Keratinocyte (primary cell): ENCODE measurements at regions not wholly inside any gene's neighbourhood (a gene's known extent, or its start where the extent isn't known, plus 50 kb on each side); places are given as distances from the start of the nearest gene placed in this dataset.

Experiments
- DNase-seq: peaks from one replicate; pipeline ENCODE4 v3.0.0-alpha.2; 2011; ENCODE audit warnings: low read depth, missing footprints, low spot score
- FAIRE-seq: peaks from 2 replicates; lab custom pipeline; 2011; peaks lifted over from hg19 to GRCh38; lab: Jason Lieb, UNC
- H2AFZ ChIP-seq: 2 replicates; pipeline ENCODE4 v1.6.0; 2012; ENCODE audit warnings: low read length, control low read depth, inconsistent platforms; ENCODE audit not compliant: control insufficient read depth
- H3K27ac ChIP-seq: 2 replicates; pipeline ENCODE4 v1.5.1; 2011; ENCODE audit warnings: low read length; ENCODE audit not compliant: control insufficient read depth, insufficient read depth
- H3K27me3 ChIP-seq: 3 replicates; pipeline ENCODE4 v1.6.0; 2011; ENCODE audit warnings: low read length; ENCODE audit not compliant: control insufficient read depth, insufficient read depth; ENCODE audit errors: extremely low read depth
- H3K36me3 ChIP-seq, 2 experiments: 2 replicates in 1 of 2; 3 replicates in 1 of 2; pipeline ENCODE4 v1.5.1; 2011; ENCODE audit warnings: low read length in 2 of 2, mild to moderate bottlenecking in 1 of 2; ENCODE audit not compliant: control insufficient read depth in 2 of 2, insufficient read depth in 2 of 2; ENCODE audit errors: extremely low read depth in 1 of 2
- H3K4me1 ChIP-seq: 3 replicates; pipeline ENCODE4 v1.5.1; 2011; ENCODE audit warnings: low read length; ENCODE audit not compliant: control insufficient read depth, insufficient read depth; ENCODE audit errors: extremely low read depth
- H3K4me2 ChIP-seq: 3 replicates; pipeline ENCODE4 v1.6.0; 2011; ENCODE audit warnings: low read depth, low read length; ENCODE audit not compliant: control insufficient read depth, insufficient read depth; ENCODE audit errors: extremely low read depth
- H3K4me3 ChIP-seq, 3 experiments: fragments of 200-600 bp in 1 of 3; sonication (generic) in 1 of 3; 2 replicates in 2 of 3; 3 replicates in 1 of 3; pipeline ENCODE4 v1.5.1; 2011 to 2016; ENCODE audit warnings: low read length in 3 of 3, mild to moderate bottlenecking in 3 of 3, control low read depth in 2 of 3, inconsistent platforms in 1 of 3, low read depth in 1 of 3, mixed read lengths in 1 of 3, mixed run types in 1 of 3, moderate library complexity in 1 of 3; ENCODE audit not compliant: control insufficient read depth in 2 of 3, insufficient read depth in 2 of 3; ENCODE audit errors: extremely low read depth in 1 of 3
- H3K79me2 ChIP-seq: 2 replicates; pipeline ENCODE4 v1.6.0; 2012; ENCODE audit warnings: low read length; ENCODE audit not compliant: control insufficient read depth, insufficient read depth
- H3K9ac ChIP-seq: 3 replicates; pipeline ENCODE4 v1.6.0; 2011; ENCODE audit warnings: low read length; ENCODE audit not compliant: control insufficient read depth, insufficient read depth; ENCODE audit errors: extremely low read depth
- H3K9me1 ChIP-seq: 3 replicates; pipeline ENCODE4 v1.6.0; 2011; ENCODE audit warnings: low read length; ENCODE audit not compliant: control insufficient read depth, insufficient read depth; ENCODE audit errors: extremely low read depth
- H3K9me3 ChIP-seq: 2 replicates; pipeline ENCODE4 v1.5.1; 2012; ENCODE audit warnings: low read depth, low read length; ENCODE audit not compliant: control insufficient read depth
- H4K20me1 ChIP-seq: 3 replicates; pipeline ENCODE4 v1.6.0; 2011; ENCODE audit warnings: low read length; ENCODE audit not compliant: control insufficient read depth, insufficient read depth; ENCODE audit errors: extremely low read depth
- EZH2 ChIP-seq: IDR thresholded peaks from one replicate; pipeline ENCODE4 v1.6.1; 2012; ENCODE audit warnings: inconsistent platforms, mild to moderate bottlenecking, low read length, moderate library complexity
- dilution Hi-C: fragments of 300-500 bp; cut with MboI; formaldehyde crosslinking; loops from one replicate; pipeline ENCODE4 v1.7.0; 2020; ENCODE audit warnings: low sequenced_read_pairs; ENCODE audit not compliant: extremely low pct_ligation_motif_present
- TF ChIP-seq, protein P1 (sequence below), 3 experiments: IDR thresholded peaks in 1 of 3; conservative IDR thresholded peaks in 1 of 3; optimal IDR thresholded peaks in 1 of 3; 2 replicates in 2 of 3; 3 replicates in 1 of 3; pipeline versions ENCODE3 to v1.5.1; 2011; ENCODE audit warnings: low read length in 3 of 3, mild to moderate bottlenecking in 3 of 3, moderate library complexity in 2 of 3, control low read depth in 1 of 3, inconsistent platforms in 1 of 3; ENCODE audit not compliant: insufficient read depth in 2 of 3; ENCODE audit errors: extremely low read depth in 1 of 3

DNA sequence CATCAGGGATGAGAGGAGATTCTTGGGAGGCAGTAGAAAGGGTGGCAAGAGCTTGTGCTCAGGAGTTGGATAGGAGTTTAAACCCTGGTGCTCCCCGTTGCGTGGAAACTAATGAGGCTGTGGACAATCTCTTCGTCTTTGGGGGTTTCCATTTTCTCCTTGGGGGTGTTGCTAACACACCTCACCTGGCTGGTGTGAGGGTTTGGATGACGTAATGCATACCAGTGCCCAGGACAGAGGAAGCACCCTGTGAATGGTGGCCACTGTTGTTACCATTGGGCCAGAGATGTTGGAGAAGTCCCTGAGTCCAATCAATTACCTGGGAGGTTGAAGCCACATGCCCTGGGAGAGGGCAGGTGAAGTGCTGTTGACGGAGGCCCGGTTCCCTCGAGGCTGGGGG is 146.5 kb downstream of the URI1 start:
- Histone ChIP-seq H4K20me1 (no peaks in the 10 kb centered on the region), H3K27me3 (no peaks in the 10 kb centered on the region), H3K9me1 (no peaks in the 10 kb centered on the region), H2AFZ (no peak overlapping the region), H3K4me1 (no peaks in the 10 kb centered on the region), H3K9ac (no peak overlapping the region), H3K79me2 (no peaks in the 10 kb centered on the region), H3K4me3 (no peak overlapping the region), H3K27ac (no peak overlapping the region), H3K36me3 (no peaks in the 10 kb centered on the region), H3K4me2 (no peak overlapping the region), H3K9me3 (no peaks in the 10 kb centered on the region)
- dilution Hi-C loops = no loop called here
- TF ChIP-seq, protein P1, sequence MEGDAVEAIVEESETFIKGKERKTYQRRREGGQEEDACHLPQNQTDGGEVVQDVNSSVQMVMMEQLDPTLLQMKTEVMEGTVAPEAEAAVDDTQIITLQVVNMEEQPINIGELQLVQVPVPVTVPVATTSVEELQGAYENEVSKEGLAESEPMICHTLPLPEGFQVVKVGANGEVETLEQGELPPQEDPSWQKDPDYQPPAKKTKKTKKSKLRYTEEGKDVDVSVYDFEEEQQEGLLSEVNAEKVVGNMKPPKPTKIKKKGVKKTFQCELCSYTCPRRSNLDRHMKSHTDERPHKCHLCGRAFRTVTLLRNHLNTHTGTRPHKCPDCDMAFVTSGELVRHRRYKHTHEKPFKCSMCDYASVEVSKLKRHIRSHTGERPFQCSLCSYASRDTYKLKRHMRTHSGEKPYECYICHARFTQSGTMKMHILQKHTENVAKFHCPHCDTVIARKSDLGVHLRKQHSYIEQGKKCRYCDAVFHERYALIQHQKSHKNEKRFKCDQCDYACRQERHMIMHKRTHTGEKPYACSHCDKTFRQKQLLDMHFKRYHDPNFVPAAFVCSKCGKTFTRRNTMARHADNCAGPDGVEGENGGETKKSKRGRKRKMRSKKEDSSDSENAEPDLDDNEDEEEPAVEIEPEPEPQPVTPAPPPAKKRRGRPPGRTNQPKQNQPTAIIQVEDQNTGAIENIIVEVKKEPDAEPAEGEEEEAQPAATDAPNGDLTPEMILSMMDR (optimal IDR thresholded peaks at IDR 0.05 in 1 of 3, IDR thresholded peaks at IDR 0.05 in 1 of 3, conservative IDR thresholded peaks at IDR 0.05 in 1 of 3; ENCODE audit: extremely low read depth in 1 of 3, insufficient read depth in 2 of 3, low read length in 3 of 3) = no peak
- no peak for TF ChIP-seq EZH2
- no peak for DNase-seq
- no peak for FAIRE-seq

DNA sequence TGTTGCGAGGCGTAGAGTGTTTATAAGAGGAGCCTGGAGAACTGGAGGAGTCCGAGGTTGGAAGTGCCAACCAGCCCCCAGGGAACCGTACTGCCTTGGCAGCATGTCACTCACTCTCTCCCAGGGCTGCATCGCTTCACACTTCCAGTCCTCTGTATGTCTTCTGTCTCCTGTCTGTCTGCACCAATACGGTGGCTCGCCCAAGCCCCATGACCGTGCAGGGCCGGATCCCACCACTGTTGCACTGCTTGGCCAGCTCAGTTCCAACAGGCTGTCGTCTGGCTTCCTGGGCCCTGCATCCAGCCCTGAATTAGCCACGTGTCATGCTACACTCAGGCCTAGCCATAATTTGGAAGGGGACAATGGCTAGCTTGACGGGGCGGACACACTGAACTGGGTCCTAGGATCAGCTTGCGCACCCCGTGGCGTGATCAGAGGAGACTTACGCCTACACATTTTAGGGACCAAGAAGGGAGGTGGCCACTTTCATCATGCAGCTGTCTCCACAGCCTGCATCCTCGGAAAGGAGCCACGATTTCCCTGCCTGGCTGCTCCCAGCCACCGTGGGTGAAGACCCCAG is 147.1 kb downstream of the URI1 start:
- Histone ChIP-seq H3K9ac (no peak overlapping the region), H3K4me3 (no peak overlapping the region), H3K4me2 (no peak overlapping the region), H3K36me3 (no peaks in the 10 kb centered on the region), H3K4me1 (no peaks in the 10 kb centered on the region), H3K9me3 (peaks cover 2% of the 10 kb centered on the region), H3K27ac (no peak overlapping the region), H3K9me1 (no peaks in the 10 kb centered on the region), H3K79me2 (no peaks in the 10 kb centered on the region), H2AFZ (no peak overlapping the region), H4K20me1 (no peaks in the 10 kb centered on the region), H3K27me3 (no peaks in the 10 kb centered on the region)
- dilution Hi-C loops = no loop called here
- TF ChIP-seq EZH2 = no peak
- TF ChIP-seq, protein P1 (optimal IDR thresholded peaks at IDR 0.05 in 1 of 3, IDR thresholded peaks at IDR 0.05 in 1 of 3, conservative IDR thresholded peaks at IDR 0.05 in 1 of 3; ENCODE audit: extremely low read depth in 1 of 3, insufficient read depth in 2 of 3, low read length in 3 of 3) = no peak
- no peak for DNase-seq
- FAIRE-seq = no peak
